DMS114 treated with DMSO at 0.1 percent for 48 hours (cell line): ENCODE measurements at regions not wholly inside any gene's neighbourhood (a gene's known extent, or its start where the extent isn't known, plus 50 kb on each side); places are given as distances from the start of the nearest gene placed in this dataset.

Source experiments
- DNase-seq: peaks from one replicate; lab custom pipeline; 2025; ENCODE audit not compliant: unreplicated experiment; lab: John Stamatoyannopoulos, UW

DNA sequence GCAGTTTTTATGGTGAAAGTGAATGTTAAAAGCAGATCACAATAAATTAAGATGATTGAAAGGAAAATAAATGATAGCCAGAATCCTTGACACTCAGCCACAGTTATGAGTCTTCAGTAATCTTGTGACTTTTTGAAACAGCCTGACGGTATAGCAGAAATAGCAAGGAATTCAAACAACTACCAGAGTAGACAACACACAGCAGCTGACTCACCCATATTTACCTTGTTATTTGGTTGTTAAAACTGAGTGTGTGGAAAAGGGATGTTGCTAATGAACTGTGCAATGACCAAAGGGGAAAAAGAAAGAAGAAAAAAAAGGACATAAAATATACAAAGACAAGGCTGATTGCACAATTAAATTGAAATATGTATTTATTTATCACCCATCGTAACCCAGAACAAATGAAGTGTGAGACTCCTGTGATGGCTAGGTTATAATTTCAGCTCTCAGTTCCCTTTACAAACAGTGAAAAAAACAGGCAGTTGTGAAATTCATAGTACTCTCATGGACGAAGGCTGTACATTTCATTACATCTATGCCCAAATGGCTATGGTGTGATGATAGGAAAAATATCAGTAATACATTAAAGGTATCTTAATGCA lies 1023.0 kb upstream of the SORCS1 start:
- no peak for DNase-seq

DNA sequence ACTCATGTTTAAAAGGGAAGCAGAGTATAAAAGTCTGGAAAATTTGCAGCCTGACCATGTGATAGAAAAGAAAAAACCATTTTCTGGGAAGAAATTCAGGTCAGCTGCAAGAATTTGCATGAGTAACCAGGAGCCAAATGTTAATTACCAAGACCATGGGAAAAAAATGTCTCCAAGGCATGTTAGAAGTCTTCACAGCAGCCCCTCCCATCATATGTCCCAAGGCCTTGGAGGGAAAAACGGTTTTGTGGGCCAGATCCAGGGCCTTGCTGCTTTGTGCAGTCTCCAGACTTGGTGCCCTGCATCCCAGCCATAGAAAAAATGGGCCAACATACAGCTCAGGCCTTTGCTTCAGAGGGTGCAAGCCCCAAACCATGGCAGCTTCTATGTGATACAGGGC lies 1019.6 kb upstream of the SORCS1 start:
- DNase-seq: no peak

DNA sequence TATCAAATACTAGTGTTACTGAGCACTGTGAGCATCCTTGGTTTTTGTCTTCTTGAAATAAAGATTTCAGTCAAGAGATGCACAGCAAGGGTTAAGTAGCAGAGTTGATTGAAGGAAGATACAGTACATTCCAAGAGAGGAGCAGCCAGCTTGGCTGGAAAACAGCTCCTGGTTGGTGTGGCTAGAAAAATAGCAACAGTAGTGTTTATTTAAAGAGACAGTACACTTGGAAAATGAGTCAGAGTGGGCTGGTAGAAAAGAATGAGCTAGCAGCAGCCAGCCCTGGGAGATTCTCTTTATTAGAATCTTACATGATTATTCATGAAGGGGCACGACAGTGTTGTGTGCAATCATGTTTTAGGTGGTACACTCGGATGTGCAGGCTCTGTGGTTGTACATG lies 1016.4 kb upstream of the SORCS1 start:
- DNase-seq: no peak

DNA sequence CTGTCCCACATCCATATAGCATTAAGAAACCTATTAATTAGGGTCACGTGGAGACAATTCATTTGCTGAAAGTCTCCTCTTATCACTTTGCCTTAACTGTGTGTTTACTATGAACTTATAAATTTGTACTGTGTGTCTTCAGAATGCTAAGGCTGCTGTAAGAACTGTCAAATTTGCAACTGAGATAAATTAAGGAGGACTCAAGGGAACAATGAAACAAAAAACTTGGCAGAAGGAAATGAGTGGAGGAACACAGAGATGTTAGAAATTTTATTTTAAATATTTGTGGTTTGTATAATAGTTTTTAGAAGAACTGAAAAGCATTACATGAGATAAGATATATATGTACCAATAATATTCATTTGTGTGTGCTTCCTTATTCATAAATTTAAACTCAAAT lies 1005.3 kb upstream of the SORCS1 start:
- DNase-seq: no peak

DNA sequence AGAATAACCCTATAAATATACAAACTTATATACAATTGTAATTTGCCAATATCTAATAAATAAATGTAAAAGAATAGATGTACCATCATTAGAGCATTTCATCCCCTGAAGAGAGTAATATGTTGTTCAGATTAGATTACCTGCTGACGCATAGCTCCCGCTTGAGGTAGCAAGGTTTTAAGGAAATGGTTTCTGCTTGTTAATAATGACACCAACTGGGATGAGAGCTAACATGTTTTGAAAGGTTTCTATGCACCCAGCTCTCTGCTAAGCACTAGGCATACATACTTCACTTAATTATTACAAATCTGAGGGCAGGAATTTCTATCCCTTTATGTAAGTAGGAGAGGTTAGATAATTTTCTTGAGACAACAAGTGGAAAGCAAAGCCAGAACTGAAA lies 1003.3 kb upstream of the SORCS1 start:
- no peak for DNase-seq

DNA sequence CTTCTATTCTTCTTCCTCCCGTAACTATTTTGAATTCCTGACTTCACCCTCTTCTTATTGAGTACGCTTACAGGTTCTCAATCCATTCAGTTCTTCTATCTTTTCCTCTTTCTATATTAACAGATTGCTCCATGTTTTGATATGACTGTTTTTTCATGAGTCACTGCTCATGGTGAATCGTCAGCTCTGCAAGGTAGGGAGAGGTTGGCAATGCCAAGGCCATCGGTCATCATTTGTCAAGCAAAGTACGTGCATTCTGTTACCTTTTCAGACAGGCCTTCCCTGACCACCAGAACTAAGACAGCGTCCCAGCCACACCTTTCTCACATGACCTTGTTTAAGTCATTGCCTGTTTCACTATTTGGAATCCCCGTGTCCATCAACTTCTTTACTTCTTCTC lies 1001.9 kb upstream of the SORCS1 start:
- DNase-seq: no peak

DNA sequence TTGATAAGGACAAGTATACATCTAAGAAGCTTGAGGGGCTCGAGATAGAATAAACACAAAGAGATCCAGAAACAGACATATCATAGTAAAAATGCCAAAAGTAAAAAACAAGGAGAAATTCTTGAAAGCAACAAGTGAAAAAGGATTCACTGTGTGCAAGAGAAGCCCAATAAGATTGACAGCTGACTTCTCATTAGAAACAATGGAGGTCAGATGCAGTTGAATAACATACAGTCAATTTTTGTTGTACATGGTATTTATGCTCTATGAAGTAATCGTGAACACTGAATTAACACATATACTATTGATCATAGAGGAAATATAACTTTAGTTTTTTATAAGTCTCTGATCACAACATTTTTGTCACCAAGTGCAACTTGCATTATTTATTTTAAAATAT lies 982.8 kb upstream of the SORCS1 start:
- no peak for DNase-seq

DNA sequence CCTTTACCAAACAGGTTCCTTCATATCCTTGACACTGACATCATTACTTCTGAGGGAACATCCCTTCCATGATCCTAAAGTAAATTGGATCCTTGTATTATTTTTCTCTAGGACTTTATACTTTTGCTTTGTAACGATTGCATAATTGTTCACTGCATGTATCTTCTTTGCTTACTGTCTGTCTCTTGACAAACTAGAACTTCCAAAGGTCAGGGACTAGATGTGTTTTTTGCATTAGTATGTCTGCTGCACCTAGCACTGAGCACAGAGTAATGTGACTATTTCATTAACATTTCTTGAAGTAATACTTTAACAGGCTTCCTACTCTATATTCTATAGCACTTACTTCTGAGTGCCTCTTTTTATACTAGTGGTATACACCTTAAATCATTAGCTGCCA lies 976.6 kb upstream of the SORCS1 start:
- no peak for DNase-seq

DNA sequence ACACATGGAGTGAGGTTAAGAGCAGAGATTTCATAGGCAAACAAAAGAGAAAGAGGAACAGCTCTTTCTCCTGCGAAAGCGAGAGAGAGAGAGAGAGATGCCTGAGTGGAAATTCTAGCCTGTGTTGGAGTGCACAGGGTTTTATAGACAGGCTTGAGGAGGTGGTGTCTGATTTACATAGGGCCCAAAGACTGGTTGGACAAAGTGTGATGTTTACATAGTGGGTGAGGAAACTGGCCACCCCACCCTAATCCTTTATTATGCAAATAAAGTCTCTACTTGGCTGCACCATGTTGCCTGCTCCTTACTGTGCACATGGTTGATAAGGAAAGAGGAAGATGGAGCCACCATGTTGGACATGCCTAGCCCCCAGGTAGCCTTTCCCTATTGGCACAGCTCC lies 967.8 kb upstream of the SORCS1 start:
- no peak for DNase-seq

DNA sequence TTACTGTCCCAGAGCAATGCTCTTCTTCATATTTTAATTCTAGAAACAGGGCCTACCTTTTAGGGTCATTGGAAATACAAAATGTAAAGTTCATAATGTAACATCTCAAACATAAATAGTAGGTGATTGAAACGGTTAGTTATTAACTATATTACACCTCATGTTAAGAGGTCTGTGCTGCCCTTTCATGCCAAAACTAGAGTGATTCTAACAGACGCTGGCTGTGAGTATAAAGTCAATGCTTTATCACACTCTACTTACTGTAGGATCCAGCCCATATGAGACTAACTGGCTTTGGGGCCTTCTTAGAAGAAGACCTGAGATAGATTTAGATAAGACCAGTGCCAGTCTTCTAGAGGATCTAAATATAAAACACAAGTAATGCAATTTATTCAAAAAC lies 966.1 kb upstream of the SORCS1 start:
- no peak for DNase-seq

DNA sequence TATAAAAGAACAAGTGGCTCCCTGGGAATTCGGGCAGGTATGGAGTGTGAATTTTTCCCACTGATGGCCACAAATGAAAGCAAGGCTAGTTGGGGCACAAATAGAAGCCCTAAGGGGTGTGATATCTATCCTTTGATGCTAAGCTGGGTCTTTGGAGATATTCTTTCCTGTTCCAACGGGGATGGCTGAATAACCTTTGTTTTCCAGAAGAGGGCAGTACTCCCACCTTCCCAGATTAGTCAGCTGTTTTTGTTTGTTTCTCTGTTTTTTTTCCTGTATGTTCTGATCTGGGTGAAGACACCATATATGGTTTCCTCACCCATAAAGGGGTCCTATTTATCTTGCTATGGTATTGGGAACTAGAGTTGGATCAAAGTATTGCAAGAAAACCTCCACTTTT lies 947.7 kb upstream of the SORCS1 start:
- DNase-seq: no peak

DNA sequence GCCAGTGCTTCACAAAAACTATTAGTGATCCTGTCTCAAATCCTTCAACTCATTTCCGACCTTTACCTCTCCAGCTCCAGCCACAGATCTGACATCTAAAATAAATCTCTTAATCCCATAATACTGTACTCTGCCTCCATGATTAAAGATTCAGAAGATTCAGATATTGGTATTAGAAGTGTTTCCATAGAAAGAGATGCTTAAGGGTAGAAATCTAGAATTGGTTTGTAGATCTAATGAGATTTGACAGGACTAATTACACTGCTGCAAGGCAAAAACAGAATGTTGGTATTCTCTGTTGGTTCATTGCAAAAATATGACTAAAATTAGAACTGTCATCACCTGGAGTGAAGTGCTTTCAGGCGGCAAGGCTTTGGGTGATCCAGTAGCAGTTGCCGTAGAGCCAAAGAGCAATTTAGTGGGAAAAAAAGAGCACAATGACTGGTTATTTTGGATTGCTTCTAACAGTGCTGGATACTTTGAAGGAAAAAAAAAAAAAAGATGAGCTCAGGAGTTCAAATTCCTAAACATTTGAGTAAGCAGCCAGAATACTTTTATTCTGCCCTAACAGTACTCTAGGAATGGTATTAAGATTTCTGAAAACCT lies 940.1 kb upstream of the SORCS1 start:
- DNase-seq: no peak

DNA sequence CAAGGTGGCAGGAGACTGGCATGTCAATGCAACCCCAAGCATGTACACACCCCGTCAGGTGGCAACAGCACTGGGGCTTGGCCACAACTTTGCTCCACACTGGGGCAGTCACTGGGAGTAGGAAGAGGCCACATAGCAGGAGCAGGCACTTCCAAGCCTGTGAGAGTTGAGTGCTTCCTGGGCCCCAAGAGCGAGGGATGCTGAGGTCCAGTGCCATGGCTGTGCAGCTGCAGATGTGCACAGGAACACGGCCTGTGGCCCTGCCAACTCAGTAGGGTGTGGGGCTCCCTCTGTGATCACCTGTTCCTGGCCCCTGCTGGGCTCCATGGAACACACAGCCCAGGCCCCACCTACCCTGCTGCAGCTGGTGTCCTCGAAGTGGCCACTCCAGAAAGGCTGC lies 932.8 kb upstream of the SORCS1 start:
- no peak for DNase-seq

DNA sequence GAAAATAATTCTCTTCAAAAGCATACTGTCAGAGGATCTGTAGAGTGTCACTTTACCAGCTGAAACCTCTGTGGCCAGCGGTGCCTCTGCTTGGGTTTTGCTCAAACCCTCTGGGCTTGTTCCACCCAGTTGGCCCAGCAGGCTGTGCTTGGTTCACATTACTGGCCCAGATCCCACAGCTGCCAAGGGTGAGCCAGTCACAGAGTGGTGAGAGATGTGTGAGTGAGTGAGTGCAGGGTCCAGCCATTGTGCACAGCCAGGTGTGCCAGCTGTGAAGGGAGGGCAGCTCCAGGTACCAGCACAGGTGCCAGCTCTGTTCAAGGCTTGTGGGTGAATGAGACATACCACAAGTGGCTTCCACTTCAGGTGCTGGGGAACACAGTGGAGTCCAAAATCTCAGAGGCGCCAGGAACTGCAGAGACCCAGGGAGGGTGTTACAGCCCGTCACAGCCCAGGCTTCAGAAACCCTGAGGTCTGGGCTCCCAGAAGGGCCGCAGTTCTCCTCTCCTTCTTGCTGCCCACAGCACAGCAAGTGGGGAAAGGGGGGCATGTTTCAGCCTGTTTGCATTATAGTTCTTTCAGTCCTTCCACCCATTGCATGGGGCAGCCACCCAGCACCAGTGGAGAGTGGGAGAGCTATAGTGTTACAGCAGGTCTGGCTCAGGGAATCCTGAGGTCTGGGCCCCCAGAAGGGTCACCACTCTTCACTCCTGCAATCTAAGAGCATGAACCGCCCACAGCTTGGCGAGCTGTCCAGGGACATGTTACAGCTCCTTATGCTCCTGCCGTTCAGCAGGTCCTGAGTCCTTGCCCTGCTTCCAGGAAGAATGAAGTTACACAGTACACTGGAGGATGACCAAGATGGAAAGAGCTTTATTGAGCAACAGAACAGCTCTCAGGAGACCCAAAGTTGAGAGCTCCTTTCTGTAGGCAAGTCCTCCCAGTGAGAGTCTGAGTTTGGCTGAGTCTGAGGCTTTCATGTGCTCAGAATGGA lies 931.7 kb upstream of the SORCS1 start:
- DNase-seq: no peak

DNA sequence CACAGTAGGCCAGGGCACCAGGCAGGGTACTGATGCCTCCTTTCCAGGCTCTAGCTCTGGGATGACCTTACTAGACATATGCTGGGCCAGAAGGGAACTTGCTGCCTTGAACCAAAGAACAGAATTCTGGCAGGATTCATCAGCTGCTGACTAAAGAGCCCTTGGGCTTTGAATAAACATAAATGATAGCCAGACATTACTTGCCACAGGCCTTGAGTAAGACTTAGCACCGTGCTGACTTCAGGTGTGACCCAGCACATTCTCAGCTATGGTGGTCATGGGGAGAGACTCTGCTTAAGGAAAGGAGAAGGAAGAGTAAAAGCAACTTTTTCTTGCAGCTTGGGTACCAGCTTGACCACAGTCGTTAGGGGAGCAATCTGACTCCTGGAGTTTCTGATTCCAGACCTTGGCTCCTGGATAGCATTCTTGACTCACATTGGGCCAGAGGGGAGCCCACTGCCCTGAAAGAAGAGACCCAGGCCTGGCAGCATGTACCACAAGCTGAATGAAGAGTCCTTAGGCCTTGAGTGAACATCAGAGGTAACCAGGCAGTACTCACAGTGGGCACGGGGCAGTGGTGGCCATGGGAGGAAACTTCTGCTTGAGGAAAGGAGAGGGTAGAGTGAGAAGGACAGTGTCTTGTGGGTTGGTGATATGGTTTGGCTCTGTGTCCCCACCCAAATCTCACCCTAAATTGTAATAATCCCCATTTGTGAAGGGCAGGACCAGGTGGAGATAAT lies 926.1 kb upstream of the SORCS1 start:
- no peak for DNase-seq

DNA sequence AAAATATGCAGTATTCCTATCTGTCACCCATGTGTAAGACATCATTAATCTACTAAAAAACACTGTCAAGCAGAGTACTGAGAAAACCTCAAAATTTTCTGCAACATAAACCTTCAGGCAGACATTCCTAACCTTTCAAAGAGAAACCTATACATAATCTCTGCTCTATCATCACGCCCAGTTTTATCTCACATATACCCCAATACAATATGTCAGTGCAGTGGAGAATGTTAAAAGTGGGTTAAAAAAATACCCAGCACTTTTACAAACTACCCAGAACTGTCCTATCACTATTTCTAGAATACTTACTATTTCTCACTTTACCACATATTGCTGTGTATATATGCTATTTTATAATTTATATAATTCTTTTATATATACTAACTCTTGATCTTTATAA lies 922.0 kb upstream of the SORCS1 start:
- DNase-seq: no peak

DNA sequence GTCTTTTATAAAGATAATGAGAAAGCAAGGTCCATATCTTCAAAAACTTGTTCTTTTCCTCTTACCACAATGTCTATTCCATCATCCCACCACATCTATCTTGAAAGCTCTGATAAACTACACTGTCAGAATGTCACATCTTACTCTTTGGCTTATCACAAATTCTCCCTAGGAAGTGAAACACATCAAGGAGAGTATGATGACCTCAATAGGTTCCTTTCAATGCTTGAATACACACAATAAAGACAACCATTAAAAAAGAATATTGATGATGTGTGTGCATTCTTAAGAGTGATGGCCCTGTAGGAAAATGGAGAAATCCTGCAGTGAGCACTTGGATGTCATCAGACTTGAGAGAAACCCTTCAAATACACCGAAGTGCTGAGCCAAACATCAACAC lies 918.1 kb upstream of the SORCS1 start:
- no peak for DNase-seq

DNA sequence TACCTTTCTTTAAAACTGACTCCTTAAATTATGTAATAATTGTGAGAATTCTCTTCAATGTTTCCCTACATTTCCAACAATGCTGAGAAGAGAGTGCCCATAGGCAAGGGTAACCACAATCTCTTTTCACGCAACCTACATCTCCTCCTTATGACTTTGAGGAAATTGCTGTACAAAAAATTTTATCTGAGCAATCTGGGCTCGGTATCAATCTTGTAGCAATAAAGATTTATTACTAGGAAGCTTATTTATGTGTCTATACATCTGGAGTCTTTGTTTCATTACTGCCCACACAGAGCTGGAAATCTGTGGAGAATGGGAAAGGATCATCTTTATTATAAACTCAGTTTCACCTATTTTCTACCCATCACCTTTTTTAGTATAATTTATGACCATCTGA lies 913.8 kb upstream of the SORCS1 start:
- DNase-seq: no peak

DNA sequence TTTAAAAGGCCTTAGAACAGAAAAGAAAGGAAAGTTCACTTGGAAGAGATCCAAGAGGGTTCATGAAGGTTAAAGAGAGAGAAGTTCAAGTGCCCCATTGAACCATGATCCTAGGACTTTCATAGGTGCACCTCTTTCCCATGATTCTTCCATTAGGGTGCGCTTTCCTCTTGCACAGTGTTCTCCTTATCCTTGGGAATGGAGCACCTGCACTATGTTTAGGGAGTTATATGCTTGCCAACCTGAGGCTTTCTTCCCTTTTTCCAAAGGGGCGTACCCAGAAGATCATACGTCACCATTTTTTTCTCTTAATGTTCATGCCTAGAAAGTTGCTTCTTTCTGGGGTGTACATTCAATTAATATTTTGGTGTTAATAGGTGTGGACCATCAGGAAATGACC lies 908.0 kb upstream of the SORCS1 start:
- no peak for DNase-seq

DNA sequence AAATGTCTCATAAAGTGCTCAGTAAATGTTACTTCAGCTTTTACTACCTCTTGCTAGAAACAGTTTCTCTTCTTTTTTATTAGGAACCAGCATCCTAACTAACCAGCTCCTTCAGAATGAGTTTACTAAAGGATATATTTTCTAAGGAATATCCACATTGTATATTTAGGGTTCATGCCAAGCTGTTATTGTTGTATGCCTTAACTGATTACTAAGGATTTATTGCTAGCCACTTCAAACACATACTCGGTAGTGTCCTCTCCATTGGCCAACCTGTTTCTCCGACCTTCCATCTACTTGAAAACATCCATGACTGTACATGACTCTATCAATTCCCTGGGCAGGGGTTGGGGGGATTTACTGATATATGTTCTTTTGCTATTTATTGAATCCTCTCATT lies 906.3 kb upstream of the SORCS1 start:
- DNase-seq: no peak

DNA sequence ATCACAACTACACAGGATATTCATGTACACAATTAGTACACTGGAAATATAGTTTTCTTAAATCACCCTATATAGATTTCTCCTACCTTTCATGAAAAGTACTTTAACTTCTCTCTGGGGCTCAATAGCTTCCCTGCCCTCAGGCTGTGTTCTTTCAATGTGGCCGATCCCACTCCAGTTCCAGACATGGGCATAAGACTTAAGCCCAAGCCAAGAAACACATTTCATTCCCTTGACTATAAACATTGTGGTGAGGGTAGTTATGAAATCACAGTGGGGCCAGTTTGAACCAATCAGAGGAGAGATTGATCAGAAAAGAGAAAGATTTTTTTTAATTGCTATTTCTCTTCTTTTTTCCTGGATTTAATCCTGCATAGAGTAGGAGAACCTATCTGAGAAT lies 904.6 kb upstream of the SORCS1 start:
- DNase-seq: no peak
